Stimulated activated CD8-positive, alpha-beta memory T cell treated with anti-CD3 and anti-CD28 coated beads, Interleukin-2, amount 100 ng/mL, for 1 hour (primary cell): ENCODE measurements at regions not wholly inside any gene's neighbourhood (a gene's known extent, or its start where the extent isn't known, plus 50 kb on each side); places are given as distances from the start of the nearest gene placed in this dataset.

Experiments
- DNase-seq, 2 donors: peaks; one replicate each; pipeline ENCODE4 v3.0.0-alpha.2; 2020; ENCODE audit warnings: low read depth in 2 of 2

- no peak for DNase-seq
Measured at GRCh38 chr12:93015871-93016751, 87.0 kb upstream of the EEA1 start.

DNA sequence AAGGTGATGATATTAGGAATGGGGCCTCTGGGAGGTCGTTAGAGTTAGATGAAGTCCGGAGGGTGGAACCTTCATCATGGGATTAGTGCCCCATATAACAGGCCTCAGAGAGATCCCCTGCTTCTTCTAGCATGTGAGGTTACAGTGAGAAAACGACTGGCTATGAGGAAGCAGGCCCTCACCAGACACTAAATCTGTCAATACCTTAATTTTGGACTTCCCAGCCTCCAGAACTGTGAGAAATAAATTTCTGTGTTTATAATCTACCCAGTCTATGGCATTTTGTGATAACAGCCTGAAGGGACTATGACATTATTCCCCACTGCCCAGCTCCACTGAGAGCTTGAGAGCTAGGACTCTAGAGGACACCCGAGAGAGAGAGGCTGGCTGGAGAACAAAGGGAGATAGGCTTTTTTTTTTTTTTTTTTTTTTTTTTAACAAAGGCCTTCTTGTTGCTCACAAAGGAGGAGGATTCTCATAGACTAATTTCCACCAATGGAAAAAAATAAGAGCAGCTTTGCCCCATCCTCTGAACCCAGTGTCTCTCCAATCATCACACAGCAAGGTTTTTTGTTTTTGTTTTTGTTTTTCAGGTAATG is 87.8 kb upstream of the EEA1 start:
- no peak for DNase-seq

DNA sequence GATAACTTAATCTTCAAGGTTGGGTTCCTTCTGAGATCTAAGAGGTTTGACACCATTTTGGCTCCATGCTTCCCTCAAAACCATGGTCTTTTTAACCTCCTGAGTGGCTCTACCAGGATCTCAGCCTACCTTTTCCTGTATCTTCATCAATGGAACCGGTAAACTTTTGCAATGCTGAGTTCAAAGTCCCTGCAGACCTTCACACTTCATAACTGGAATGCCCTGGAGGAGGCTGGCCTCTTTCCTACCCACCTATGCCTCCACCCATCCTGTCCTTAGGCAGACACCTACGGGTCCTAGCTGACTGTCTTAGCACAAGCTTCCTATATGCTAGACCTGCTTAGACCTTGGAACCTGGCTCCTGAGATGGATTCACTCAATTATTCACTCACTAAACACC is 89.5 kb upstream of the EEA1 start:
- no peak for DNase-seq

DNA sequence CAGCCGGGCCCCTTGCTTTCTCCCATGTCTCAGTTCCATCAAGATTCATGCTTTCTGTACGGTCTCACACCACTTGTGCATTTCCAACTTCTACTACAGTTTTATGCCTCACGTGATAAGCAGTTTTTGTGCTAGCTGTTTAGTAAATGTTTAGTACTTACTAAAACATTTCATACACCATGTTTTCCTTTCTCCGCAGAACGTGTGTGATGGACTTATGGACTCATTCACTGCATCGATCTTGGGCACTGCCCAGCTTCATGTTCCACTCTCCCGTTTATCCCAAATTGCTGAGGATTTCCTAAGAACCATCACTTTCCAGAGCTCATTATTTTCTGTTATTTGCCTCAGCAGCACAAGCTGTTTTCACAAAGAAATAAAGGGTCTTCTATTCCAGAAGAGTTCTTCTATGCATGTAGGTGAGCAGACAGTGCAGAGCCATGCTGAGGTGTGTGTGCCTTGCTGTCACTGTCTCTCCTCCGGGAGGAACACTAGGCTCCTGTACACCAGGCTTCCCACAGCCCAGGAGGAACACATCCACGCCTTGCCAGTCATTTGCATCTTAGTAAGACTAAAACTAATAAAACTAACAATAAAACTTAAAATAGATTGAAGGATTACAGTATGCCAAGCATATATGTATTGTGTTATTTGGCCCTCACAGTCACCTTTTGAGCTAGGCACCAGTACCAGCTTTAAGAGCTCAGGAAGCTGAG is 90.3 kb upstream of the EEA1 start:
- DNase-seq: no peak

DNA sequence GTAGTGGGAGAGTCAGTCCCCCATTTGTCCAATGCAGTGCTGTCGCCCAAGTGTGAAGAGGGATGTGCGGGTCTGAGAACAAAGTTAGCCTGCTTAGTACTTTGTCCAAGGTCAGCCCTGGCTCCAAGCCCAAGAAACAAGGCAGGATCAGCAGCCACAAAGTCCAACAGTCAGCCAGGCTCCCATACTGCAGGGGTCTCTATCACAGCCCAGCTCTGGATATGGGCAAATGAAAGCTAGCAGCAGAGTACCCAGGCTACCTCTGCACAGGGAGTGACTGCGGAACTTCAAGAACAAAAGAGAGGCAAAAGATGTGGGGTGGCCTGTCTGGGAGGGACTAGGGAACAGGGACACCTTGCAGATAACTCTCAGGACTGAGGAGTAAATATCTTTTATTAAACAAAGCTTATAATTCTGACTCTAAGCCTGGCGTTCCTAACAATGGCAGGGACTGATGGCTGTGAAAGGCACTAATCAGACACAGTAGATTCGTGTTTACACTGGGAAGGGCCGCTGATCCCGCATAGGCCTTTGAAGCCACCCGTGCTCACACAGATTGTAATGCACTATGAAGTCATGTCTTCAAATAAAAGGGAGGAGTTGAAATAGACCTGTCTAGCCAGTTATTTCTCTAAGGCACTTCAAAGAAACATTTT is 91.0 kb upstream of the EEA1 start:
- DNase-seq: no peak

- DNase-seq: no peak
Measured at GRCh38 chr12:93020631-93021597, 91.8 kb upstream of the EEA1 start.

- DNase-seq: no peak
Measured at GRCh38 chr12:93022603-93023340, 93.7 kb upstream of the EEA1 start.

DNA sequence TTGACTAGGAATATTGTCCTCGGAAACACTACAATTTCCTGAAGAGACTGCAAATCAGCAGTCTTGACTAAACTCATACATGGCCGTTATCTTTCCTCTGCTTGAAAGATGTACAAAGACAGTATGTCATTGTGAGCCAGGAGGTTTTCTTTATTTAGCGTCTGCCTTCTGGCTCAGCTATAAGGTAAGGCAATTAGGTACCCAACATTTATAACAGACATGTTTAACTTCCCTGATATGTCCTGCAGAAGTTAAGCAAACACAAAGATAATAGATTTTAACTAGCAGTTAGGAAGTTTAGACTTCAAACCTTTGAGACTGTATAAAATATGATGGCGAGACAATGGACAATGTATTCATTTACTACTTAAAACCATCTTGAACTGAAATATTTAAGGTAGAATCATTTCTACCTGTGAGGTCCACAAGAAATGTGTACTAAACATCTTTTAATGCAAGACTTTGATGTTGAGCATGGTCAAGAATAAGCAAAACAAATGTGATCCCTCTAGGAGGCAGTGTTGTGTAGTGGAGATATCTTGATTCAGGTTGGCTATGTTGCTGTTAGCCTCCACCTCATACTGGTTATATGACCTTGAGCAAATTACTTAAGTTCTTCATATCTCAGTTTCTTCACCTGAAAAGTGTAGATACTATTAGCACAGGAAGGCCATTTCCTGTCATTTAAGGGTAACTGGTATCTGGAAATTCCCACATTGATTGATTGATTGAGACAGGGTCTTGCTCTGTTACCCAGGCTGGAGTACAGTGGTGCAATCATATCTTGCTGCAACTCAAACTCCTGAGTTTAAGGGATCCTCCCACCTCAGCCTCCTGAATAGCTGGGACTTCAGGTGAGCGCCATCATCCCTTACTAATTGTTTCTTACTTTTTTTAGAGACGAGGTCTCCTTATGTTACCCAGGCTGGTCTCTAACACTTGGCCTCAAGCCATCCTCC is 96.3 kb upstream of the EEA1 start:
- no peak for DNase-seq

DNA sequence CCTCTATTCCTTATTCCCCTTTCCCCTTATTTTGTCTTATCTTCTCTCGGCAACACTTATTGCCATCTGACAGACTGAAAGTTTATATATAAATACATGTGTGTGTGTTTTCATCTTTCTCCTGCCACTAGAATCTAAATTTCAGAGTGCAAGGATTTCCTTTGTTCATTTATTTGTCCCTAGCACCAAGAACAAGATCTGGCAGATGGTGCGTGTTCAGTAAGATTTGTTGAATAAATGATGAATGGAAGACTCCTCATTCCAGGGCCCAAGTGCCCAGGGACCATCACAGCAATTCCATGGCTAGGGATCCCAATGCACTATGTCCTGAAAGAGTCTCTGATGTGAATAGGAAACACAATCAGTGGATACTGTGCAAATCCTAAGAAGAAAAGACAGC is 97.9 kb upstream of the EEA1 start:
- DNase-seq: no peak

GRCh38 chr12:93029091-93029490 is 100.0 kb upstream of the EEA1 start:
- no peak for DNase-seq

DNA sequence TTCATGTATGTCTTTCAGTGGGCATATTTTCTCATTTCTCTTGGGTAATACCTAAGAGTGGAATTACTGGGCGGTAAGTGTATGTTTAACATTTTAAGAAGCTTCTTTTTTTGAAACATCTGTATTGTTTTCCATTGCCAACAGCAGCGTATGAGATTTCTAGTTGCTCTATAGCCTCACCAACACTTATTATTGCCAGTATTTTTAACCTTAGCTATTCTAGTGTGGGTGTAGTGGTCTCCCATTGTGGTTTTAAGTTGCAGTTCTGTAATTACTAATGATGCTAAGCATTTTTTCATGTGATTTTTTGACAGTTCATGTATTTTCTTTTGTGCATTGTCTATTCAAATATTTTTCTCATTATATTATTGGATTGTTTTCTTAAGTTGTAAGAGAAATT is 101.9 kb upstream of the EEA1 start:
- no peak for DNase-seq

DNA sequence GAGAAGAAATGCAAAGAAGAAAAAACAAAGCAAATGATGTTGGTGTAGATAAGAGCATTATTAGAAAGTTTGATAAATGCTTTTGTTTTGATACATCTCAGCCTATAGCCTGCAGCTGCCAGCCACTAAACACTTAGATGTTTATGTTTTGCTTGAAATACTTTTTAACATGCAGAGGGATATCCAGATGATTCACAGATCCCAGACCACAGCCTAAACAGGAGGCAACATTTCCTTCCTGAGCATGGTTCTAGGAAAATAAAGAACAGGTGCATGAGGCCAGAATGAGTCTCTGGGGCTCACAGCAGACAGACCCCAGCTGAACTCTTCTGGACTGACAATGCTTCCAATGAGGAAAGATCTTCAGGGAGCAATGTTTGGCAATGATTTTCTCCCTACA is 103.7 kb upstream of the EEA1 start:
- DNase-seq: no peak

GRCh38 chr12:93033948-93034347 is 104.9 kb upstream of the EEA1 start:
- no peak for DNase-seq

- DNase-seq: no peak
Measured at GRCh38 chr12:93039062-93039461, 110.0 kb upstream of the EEA1 start.

DNA sequence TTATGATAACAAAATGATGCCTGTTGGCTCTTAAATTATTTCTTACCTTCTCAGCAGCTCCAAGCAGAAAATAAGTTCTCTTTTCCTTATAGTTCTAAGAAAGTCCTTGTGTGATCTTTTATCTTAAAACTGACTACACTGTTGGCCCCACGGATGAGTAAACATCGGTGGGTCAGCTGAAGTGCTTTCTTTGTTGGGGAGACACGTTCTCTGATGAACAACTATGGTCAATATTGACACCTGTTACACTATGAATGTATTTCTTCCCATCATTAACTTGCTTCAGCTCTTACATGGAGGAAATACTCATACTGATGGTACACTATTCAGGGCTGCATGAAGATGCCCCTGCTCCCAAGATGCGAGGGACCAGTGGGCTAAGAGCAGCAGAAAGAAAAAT is 110.8 kb upstream of the EEA1 start:
- no peak for DNase-seq

- no peak for DNase-seq
Measured at GRCh38 chr12:93040367-93040766, 111.3 kb upstream of the EEA1 start.

GRCh38 chr12:93041416-93041815 is 112.3 kb upstream of the EEA1 start:
- no peak for DNase-seq

GRCh38 chr12:93042283-93042682 is 113.2 kb upstream of the EEA1 start:
- DNase-seq: no peak

- no peak for DNase-seq
Measured at GRCh38 chr12:93042684-93043083, 113.6 kb upstream of the EEA1 start.
